Adrenal gland (tissue), 5 donors: ENCODE measurements at regions not wholly inside any gene's neighbourhood (a gene's known extent, or its start where the extent isn't known, plus 50 kb on each side); places are given as distances from the start of the nearest gene placed in this dataset.

Experiments used
- POLR2A ChIP-seq, 2 donors: fragments of 450-650 bp; IDR thresholded peaks; one replicate each; pipeline ENCODE4 v1.6.1; 2017; ENCODE audit warnings: antibody characterized with exemption in 2 of 2, mild to moderate bottlenecking in 2 of 2, moderate library complexity in 1 of 2
- TF ChIP-seq, protein P1 (sequence below), 6 experiments: fragments of 450-650 bp in 4 of 6; fragments of 200-600 bp in 2 of 6; sonication (generic) in 1 of 6; IDR thresholded peaks; 1 replicate in 5 of 6; 2 replicates in 1 of 6; pipeline versions ENCODE4 v1.5.1 to v1.8.0; 2016 to 2021; ENCODE audit warnings: antibody characterized with exemption in 6 of 6, mild to moderate bottlenecking in 2 of 6, moderate library complexity in 1 of 6
- donor health status: DM: no; HTN: no; CAD: no.

DNA sequence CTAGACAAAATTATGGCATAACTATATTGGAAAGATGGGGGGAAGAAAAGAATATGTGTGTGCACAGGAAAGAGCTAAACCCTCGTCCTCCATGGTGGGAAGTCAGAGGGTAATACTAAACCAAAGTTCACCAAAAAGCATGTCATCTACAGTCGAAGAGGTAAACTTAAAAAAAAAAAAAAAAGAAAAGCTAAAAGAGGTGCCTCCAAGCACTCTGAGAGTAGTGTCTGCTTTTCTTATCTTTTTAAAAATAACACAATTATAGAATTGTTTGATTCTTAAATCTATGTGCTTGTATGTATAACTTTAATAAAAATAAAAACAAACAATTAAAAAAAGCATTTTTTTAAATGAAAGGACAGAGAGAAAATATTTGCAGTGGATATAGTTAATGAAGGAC, 77.3 kb upstream of the MYCN start:
- TF ChIP-seq, protein P1, sequence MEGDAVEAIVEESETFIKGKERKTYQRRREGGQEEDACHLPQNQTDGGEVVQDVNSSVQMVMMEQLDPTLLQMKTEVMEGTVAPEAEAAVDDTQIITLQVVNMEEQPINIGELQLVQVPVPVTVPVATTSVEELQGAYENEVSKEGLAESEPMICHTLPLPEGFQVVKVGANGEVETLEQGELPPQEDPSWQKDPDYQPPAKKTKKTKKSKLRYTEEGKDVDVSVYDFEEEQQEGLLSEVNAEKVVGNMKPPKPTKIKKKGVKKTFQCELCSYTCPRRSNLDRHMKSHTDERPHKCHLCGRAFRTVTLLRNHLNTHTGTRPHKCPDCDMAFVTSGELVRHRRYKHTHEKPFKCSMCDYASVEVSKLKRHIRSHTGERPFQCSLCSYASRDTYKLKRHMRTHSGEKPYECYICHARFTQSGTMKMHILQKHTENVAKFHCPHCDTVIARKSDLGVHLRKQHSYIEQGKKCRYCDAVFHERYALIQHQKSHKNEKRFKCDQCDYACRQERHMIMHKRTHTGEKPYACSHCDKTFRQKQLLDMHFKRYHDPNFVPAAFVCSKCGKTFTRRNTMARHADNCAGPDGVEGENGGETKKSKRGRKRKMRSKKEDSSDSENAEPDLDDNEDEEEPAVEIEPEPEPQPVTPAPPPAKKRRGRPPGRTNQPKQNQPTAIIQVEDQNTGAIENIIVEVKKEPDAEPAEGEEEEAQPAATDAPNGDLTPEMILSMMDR (IDR thresholded peaks at IDR 0.05) = no peak
- no peak for TF ChIP-seq POLR2A (IDR thresholded peaks at IDR 0.05)
